ENCODE measurements at regions not wholly inside any gene's neighbourhood (a gene's known extent, or its start where the extent isn't known, plus 50 kb on each side); places are given as distances from the start of the nearest gene placed in this dataset.
"Not testable (repeated sequence)": the region's sequence is repeated elsewhere in the genome, so short reads cannot be mapped to it uniquely, and the experiment has no call there.

DNA sequence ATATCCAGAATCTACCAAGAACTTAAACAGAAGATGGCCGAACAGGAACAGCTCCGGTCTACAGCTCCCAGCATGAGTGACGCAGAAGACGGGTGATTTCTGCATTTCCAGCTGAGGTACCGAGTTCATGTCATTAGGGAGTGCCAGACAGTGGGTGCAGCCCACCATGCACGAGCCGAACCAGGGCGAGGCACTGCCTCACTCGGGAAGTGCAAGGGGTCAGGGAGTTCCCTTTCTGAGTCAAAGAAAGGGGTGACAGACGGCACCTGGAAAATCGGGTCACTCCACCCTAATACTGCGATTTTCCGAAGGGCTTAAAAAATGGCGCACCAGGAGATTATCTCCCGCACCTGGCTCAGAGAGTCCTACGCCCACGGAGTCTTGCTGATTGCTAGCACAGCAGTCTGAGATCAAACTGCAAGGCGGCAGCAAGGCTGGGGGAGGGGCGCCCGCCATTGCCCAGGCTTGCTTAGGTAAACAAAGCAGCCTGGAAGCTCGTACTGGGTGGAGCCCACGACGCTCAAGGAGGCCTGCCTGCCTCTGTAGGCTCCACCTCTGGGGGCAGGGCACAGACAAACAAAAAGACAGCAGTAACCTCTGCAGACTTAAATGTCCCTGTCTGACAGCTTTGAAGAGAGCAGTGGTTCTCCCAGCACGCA lies 267.4 kb downstream of the HINT1 start:
- TF ChIP-seq, protein P1, sequence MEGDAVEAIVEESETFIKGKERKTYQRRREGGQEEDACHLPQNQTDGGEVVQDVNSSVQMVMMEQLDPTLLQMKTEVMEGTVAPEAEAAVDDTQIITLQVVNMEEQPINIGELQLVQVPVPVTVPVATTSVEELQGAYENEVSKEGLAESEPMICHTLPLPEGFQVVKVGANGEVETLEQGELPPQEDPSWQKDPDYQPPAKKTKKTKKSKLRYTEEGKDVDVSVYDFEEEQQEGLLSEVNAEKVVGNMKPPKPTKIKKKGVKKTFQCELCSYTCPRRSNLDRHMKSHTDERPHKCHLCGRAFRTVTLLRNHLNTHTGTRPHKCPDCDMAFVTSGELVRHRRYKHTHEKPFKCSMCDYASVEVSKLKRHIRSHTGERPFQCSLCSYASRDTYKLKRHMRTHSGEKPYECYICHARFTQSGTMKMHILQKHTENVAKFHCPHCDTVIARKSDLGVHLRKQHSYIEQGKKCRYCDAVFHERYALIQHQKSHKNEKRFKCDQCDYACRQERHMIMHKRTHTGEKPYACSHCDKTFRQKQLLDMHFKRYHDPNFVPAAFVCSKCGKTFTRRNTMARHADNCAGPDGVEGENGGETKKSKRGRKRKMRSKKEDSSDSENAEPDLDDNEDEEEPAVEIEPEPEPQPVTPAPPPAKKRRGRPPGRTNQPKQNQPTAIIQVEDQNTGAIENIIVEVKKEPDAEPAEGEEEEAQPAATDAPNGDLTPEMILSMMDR (IDR thresholded peaks at IDR 0.05), result not testable (repeated sequence)
- not testable (repeated sequence) for TF ChIP-seq POLR2A (IDR thresholded peaks at IDR 0.05)

Data from thyroid gland (tissue), 4 donors.